GM12878 (cell line): ENCODE measurements at regions not wholly inside any gene's neighbourhood (a gene's known extent, or its start where the extent isn't known, plus 50 kb on each side); places are given as distances from the start of the nearest gene placed in this dataset.

Source experiments
- ATAC-seq: fragments of 200-7000 bp; cut with Tn5 transposase; 3 replicates; pipeline ENCODE4 v1.9.1; 2020; ENCODE audit warnings: mild to moderate bottlenecking, moderate library complexity
- BruUV-seq: library from RNA; stranded (reverse); fragments of 400-500 nt; replicated peaks from 2 replicates; lab custom pipeline; 2021; lab: Mats Ljungman, UMichigan
- CTCF ChIA-PET: fragments of 300-600 bp; sonication (Branson Sonifier 250); formaldehyde crosslinking; extraction: SDS; loops from one replicate; lab custom pipeline; 2021; ENCODE audit warnings: inconsistent platforms; lab: Yijun Ruan, JAX
- POLR2A ChIA-PET: fragments of 350-600 bp; formaldehyde crosslinking; extraction: SDS; loops from one replicate; lab custom pipeline; 2021; ENCODE audit warnings: inconsistent platforms; lab: Charles Lee
- RAD21 ChIA-PET: fragments of 300-600 bp; sonication (Branson Sonifier 250); formaldehyde crosslinking; loops from one replicate; lab custom pipeline; 2023; ENCODE audit warnings: antibody characterized with exemption; ENCODE audit not compliant: unreplicated experiment; lab: Charles Lee
- SMC1A ChIA-PET: fragments of 300-600 bp; sonication (Branson Sonifier 250); formaldehyde crosslinking; loops from one replicate; lab custom pipeline; 2023; ENCODE audit not compliant: unreplicated experiment, uncharacterized antibody; lab: Charles Lee
- DNase-seq: peaks from one replicate; pipeline ENCODE4 v3.0.0-alpha.2; 2011; ENCODE audit warnings: low read depth, low spot score
- FAIRE-seq: peaks from 3 replicates; lab custom pipeline; 2011; peaks lifted over from hg19 to GRCh38; lab: Jason Lieb, UNC
- H2AFZ ChIP-seq: 2 replicates; pipeline ENCODE4 v1.6.0; 2011; ENCODE audit warnings: low read depth, low read length, control low read depth; ENCODE audit not compliant: control insufficient read depth
- H3K27ac ChIP-seq: 2 replicates; pipeline ENCODE4 v1.5.1; 2011; ENCODE audit warnings: control low read depth; ENCODE audit not compliant: control insufficient read depth, insufficient read depth
- H3K27me3 ChIP-seq, 2 experiments: replicated peaks in 1 of 2; 2 replicates each; pipeline versions ENCODE4 v1.6.0 to v1.6.1; 2011; ENCODE audit warnings: low read length in 1 of 2; ENCODE audit not compliant: control insufficient read depth in 2 of 2, insufficient read depth in 2 of 2
- H3K36me3 ChIP-seq, 2 experiments: 2 replicates each; pipeline ENCODE4 v1.5.1; 2011; ENCODE audit warnings: low read length in 1 of 2; ENCODE audit not compliant: control insufficient read depth in 2 of 2, insufficient read depth in 2 of 2
- H3K4me1 ChIP-seq: 2 replicates; pipeline ENCODE4 v1.6.1; 2011; ENCODE audit warnings: mild to moderate bottlenecking, low read length, moderate library complexity, mixed read lengths; ENCODE audit not compliant: control insufficient read depth, insufficient read depth
- H3K4me2 ChIP-seq: 2 replicates; pipeline ENCODE4 v1.6.0; 2011; ENCODE audit warnings: control low read depth; ENCODE audit not compliant: control insufficient read depth, insufficient read depth
- H3K4me3 ChIP-seq: fragments of 200-600 bp; sonication (generic); 2 replicates; pipeline ENCODE4 v1.5.1; 2016
- H3K79me2 ChIP-seq: 2 replicates; pipeline ENCODE4 v1.6.0; 2011; ENCODE audit warnings: low read length; ENCODE audit not compliant: control insufficient read depth, insufficient read depth
- H3K9ac ChIP-seq: 2 replicates; pipeline ENCODE4 v1.8.0; 2011; ENCODE audit warnings: low read length, control low read depth, mixed read lengths; ENCODE audit not compliant: control insufficient read depth, insufficient read depth
- H3K9me3 ChIP-seq: replicated peaks from 3 replicates; pipeline ENCODE4 v1.5.1; 2011; ENCODE audit warnings: mild to moderate bottlenecking, low read length; ENCODE audit not compliant: control insufficient read depth, insufficient read depth
- H4K20me1 ChIP-seq: 2 replicates; pipeline ENCODE4 v1.6.0; 2011; ENCODE audit not compliant: control insufficient read depth, insufficient read depth
- BHLHE40 ChIP-seq, 2 experiments: fragments of 450-650 bp in 1 of 2; IDR thresholded peaks; 2 replicates each; pipeline ENCODE4 v1.6.1; 2011 to 2017; ENCODE audit warnings: low read depth in 2 of 2, borderline replicate concordance in 1 of 2, improper control_type of control experiment in 1 of 2, low read length in 1 of 2, mild to moderate bottlenecking in 1 of 2
- GATAD2B ChIP-seq: fragments of 450-650 bp; conservative IDR thresholded peaks from 2 replicates; pipeline ENCODE4 v1.6.1; 2017; ENCODE audit warnings: low read depth, mild to moderate bottlenecking, moderate library complexity
- NFXL1 ChIP-seq: fragments of 450-650 bp; IDR thresholded peaks from 2 replicates; pipeline ENCODE4 v1.6.1; 2017; ENCODE audit warnings: antibody characterized with exemption, mild to moderate bottlenecking, borderline replicate concordance
- NFYB ChIP-seq: IDR thresholded peaks from 2 replicates; pipeline ENCODE4 v1.6.1; 2011; ENCODE audit warnings: low read depth, mild to moderate bottlenecking, low read length, improper control_type of control experiment, moderate library complexity; ENCODE audit not compliant: insufficient read depth
- RUNX3 ChIP-seq: IDR thresholded peaks from 2 replicates; pipeline ENCODE4 v1.6.1; 2012; ENCODE audit warnings: low read length, inconsistent platforms
- SMC3 ChIP-seq: IDR thresholded peaks from 2 replicates; pipeline ENCODE4 v1.6.1; 2011; ENCODE audit warnings: low read length, improper control_type of control experiment, borderline replicate concordance
- SREBF2 ChIP-seq: IDR thresholded peaks from 2 replicates; pipeline ENCODE4 v1.6.1; 2012; ENCODE audit warnings: mild to moderate bottlenecking, low read length
- SRF ChIP-seq, 2 experiments: IDR thresholded peaks; 2 replicates each; pipeline ENCODE4 v1.6.1; 2011; ENCODE audit warnings: low read depth in 2 of 2, low read length in 2 of 2, mild to moderate bottlenecking in 1 of 2, moderate library complexity in 1 of 2
- SUZ12 ChIP-seq: fragments of 200-600 bp; sonication (generic); IDR thresholded peaks from one replicate; pipeline ENCODE4 v1.6.1; 2018; ENCODE audit warnings: antibody characterized with exemption, mild to moderate bottlenecking; ENCODE audit not compliant: unreplicated experiment
- ZNF207 ChIP-seq: fragments of 450-650 bp; IDR thresholded peaks from 2 replicates; pipeline ENCODE4 v1.6.1; 2014; ENCODE audit warnings: antibody characterized with exemption, mild to moderate bottlenecking, borderline replicate concordance
- ZNF24 ChIP-seq: fragments of 450-650 bp; IDR thresholded peaks from 2 replicates; pipeline ENCODE4 v1.6.1; 2017; ENCODE audit warnings: antibody characterized with exemption, mild to moderate bottlenecking
- WGBS: methylation state at CpG from one replicate; pipeline ENCODE4 v1.1.6; 2016; ENCODE audit warnings: low lambda C conversion rate; ENCODE audit not compliant: insufficient replicate concordance, insufficient coverage; ENCODE audit errors: missing lambda C conversion rate; 5-methylcytosine and 5-hydroxymethylcytosine counted together
- in situ Hi-C: fragments of 300-500 bp; cut with MboI; formaldehyde crosslinking; loops from 9 replicates; pipeline ENCODE4 v1.14.3; 2018; ENCODE audit warnings: mixed read lengths
- intact Hi-C: fragments of 100-400 bp; cut with micrococcal nuclease; formaldehyde crosslinking; loops from one replicate; pipeline ENCODE4 v1.14.2; 2022; ENCODE audit not compliant: unreplicated experiment
- TF ChIP-seq, protein P1 (sequence below): fragments of 450-650 bp; formaldehyde crosslinking; IDR thresholded peaks from 2 replicates; pipeline ENCODE4 v1.4.0; 2020; ENCODE audit warnings: mild to moderate bottlenecking, moderate library complexity
- TF ChIP-seq, protein P2 (sequence below): fragments of 450-650 bp; IDR thresholded peaks from 2 replicates; pipeline ENCODE4 v1.6.1; 2017; ENCODE audit warnings: mild to moderate bottlenecking, moderate library complexity
- TF ChIP-seq, protein P3 (sequence below): fragments of 450-650 bp; IDR thresholded peaks from 2 replicates; pipeline ENCODE4 v1.6.1; 2017; ENCODE audit warnings: low read depth, mild to moderate bottlenecking, moderate library complexity

DNA sequence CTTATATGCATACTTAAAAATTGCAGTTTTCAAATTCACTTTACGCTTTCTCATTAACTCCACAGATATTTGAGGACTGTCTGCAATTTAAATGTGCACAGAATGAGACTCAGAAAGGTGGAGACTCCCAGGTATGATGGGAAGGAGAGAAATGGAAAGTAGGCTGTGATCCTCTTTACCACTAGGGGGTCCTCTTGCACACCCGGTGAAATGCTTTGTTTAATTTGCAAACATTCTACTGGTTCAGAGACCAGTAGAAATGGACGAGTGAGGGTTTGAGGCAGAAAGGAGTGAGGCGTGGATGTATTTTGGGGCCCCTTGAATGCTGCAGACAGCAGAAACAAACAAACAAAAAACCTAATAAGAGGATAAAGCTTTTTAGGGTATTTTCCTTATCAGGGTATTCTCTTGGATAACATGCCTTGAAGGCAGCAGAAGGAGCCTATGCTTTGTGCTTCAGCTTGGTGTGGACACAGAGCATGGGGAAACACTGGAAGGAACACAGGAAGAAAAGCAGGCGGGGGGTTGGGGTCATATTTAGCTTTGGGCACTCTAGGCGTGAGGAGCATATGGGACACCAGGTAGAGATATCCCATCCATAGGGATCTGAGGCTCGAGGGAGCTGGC is 410.1 kb downstream of the DMRT2 start:
- CTCF ChIA-PET, result interaction anchor here (0.6 to 8.0 kb wide), 38 partner anchors 23 to 627 kb away, joined by 3 to 247 read pairs (median 4); no protein-coding TSS in a partner anchor
- peak; percentile 25 for DNase-seq
- Histone ChIP-seq H3K4me3 (no peak overlapping the region), H3K4me2 (no peak overlapping the region), H2AFZ (no peak overlapping the region), H3K36me3 (no peaks in the 10 kb centered on the region), H3K27ac (no peak overlapping the region), H3K9me3 (no peaks in the 10 kb centered on the region), H3K79me2 (no peaks in the 10 kb centered on the region), H3K9ac (no peak overlapping the region), H3K4me1 (no peaks in the 10 kb centered on the region), H3K27me3 (no peaks in the 10 kb centered on the region), H4K20me1 (no peaks in the 10 kb centered on the region)
- in situ Hi-C loops, result loop anchor here (5.0 to 25.0 kb wide), 2 partner anchors 147 to 402 kb away; no protein-coding TSS in a partner anchor
- BruUV-seq, result no TSS peak
- RAD21 ChIA-PET, result interaction anchor here (0.6 to 9.1 kb wide), 27 partner anchors 11 to 608 kb away, joined by 3 to 190 read pairs (median 4); no protein-coding TSS in a partner anchor
- peak; percentile 89 for ATAC-seq
- FAIRE-seq, result peak; percentile 72
- intact Hi-C loops, result loop anchor here (1.0 to 10.0 kb wide), 6 partner anchors 63 to 625 kb away; no protein-coding TSS in a partner anchor
- POLR2A ChIA-PET, result no interaction called here
- WGBS, result 22% methylated on average over 7 of the region's 7 CpGs
- SMC1A ChIA-PET, result interaction anchor here (0.6 to 9.5 kb wide), 42 partner anchors 10 to 571 kb away, joined by 3 to 275 read pairs (median 4); no protein-coding TSS in a partner anchor
- TF ChIP-seq, protein P1, sequence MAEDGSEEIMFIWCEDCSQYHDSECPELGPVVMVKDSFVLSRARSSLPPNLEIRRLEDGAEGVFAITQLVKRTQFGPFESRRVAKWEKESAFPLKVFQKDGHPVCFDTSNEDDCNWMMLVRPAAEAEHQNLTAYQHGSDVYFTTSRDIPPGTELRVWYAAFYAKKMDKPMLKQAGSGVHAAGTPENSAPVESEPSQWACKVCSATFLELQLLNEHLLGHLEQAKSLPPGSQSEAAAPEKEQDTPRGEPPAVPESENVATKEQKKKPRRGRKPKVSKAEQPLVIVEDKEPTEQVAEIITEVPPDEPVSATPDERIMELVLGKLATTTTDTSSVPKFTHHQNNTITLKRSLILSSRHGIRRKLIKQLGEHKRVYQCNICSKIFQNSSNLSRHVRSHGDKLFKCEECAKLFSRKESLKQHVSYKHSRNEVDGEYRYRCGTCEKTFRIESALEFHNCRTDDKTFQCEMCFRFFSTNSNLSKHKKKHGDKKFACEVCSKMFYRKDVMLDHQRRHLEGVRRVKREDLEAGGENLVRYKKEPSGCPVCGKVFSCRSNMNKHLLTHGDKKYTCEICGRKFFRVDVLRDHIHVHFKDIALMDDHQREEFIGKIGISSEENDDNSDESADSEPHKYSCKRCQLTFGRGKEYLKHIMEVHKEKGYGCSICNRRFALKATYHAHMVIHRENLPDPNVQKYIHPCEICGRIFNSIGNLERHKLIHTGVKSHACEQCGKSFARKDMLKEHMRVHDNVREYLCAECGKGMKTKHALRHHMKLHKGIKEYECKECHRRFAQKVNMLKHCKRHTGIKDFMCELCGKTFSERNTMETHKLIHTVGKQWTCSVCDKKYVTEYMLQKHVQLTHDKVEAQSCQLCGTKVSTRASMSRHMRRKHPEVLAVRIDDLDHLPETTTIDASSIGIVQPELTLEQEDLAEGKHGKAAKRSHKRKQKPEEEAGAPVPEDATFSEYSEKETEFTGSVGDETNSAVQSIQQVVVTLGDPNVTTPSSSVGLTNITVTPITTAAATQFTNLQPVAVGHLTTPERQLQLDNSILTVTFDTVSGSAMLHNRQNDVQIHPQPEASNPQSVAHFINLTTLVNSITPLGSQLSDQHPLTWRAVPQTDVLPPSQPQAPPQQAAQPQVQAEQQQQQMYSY (CRISPR knock-in tag), result no peak
- TF ChIP-seq ZNF207, result no peak
- no peak for TF ChIP-seq SUZ12
- no peak for TF ChIP-seq NFXL1
- TF ChIP-seq BHLHE40 (IDR thresholded peaks at IDR 0.05; ENCODE audit: borderline replicate concordance in 1 of 2, low read depth in 2 of 2, low read length in 1 of 2), result no peak
- 0 out of 2 replicates have a peak, but pooled peaks have one; percentile 5 for TF ChIP-seq ZNF24
- TF ChIP-seq, protein P2, sequence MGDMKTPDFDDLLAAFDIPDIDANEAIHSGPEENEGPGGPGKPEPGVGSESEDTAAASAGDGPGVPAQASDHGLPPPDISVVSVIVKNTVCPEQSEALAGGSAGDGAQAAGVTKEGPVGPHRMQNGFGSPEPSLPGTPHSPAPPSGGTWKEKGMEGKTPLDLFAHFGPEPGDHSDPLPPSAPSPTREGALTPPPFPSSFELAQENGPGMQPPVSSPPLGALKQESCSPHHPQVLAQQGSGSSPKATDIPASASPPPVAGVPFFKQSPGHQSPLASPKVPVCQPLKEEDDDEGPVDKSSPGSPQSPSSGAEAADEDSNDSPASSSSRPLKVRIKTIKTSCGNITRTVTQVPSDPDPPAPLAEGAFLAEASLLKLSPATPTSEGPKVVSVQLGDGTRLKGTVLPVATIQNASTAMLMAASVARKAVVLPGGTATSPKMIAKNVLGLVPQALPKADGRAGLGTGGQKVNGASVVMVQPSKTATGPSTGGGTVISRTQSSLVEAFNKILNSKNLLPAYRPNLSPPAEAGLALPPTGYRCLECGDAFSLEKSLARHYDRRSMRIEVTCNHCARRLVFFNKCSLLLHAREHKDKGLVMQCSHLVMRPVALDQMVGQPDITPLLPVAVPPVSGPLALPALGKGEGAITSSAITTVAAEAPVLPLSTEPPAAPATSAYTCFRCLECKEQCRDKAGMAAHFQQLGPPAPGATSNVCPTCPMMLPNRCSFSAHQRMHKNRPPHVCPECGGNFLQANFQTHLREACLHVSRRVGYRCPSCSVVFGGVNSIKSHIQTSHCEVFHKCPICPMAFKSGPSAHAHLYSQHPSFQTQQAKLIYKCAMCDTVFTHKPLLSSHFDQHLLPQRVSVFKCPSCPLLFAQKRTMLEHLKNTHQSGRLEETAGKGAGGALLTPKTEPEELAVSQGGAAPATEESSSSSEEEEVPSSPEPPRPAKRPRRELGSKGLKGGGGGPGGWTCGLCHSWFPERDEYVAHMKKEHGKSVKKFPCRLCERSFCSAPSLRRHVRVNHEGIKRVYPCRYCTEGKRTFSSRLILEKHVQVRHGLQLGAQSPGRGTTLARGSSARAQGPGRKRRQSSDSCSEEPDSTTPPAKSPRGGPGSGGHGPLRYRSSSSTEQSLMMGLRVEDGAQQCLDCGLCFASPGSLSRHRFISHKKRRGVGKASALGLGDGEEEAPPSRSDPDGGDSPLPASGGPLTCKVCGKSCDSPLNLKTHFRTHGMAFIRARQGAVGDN, result no peak
- peak; percentile 32; the same call in 1 of the 2 replicates for TF ChIP-seq RUNX3
- no peak for TF ChIP-seq NFYB
- TF ChIP-seq, protein P3, sequence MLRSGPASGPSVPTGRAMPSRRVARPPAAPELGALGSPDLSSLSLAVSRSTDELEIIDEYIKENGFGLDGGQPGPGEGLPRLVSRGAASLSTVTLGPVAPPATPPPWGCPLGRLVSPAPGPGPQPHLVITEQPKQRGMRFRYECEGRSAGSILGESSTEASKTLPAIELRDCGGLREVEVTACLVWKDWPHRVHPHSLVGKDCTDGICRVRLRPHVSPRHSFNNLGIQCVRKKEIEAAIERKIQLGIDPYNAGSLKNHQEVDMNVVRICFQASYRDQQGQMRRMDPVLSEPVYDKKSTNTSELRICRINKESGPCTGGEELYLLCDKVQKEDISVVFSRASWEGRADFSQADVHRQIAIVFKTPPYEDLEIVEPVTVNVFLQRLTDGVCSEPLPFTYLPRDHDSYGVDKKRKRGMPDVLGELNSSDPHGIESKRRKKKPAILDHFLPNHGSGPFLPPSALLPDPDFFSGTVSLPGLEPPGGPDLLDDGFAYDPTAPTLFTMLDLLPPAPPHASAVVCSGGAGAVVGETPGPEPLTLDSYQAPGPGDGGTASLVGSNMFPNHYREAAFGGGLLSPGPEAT, result no peak
- no peak for TF ChIP-seq SREBF2
- TF ChIP-seq SMC3, result peak; percentile 93
- TF ChIP-seq SRF (IDR thresholded peaks at IDR 0.05; ENCODE audit: low read depth in 2 of 2, low read length in 2 of 2), result no peak
- no peak for TF ChIP-seq GATAD2B
